H1 (cell line): ENCODE measurements at regions not wholly inside any gene's neighbourhood (a gene's known extent, or its start where the extent isn't known, plus 50 kb on each side); places are given as distances from the start of the nearest gene placed in this dataset.

Experiments
- CTCF ChIA-PET: fragments of 300-600 bp; sonication (Branson Sonifier 250); formaldehyde crosslinking; loops from one replicate; lab custom pipeline; 2021; ENCODE audit not compliant: partially characterized antibody; lab: Charles Lee
- POLR2A ChIA-PET: fragments of 300-600 bp; sonication (Branson Sonifier 250); formaldehyde crosslinking; loops from one replicate; lab custom pipeline; 2021; ENCODE audit warnings: inconsistent platforms; ENCODE audit not compliant: partially characterized antibody; lab: Charles Lee
- DNase-seq, 2 experiments: peaks; one replicate each; pipeline versions ENCODE4 v3.0.0 to v3.0.0-alpha.2; 2010 to 2022; ENCODE audit warnings: low spot score in 2 of 2, low read depth in 1 of 2, mixed read lengths in 1 of 2
- FAIRE-seq: peaks from 2 replicates; lab custom pipeline; 2011; peaks lifted over from hg19 to GRCh38; lab: Jason Lieb, UNC
- H2AFZ ChIP-seq: 2 replicates; pipeline ENCODE4 v1.8.1; 2012; ENCODE audit warnings: low read length, inconsistent platforms
- H2AK5ac ChIP-seq: 2 replicates; pipeline ENCODE4 v1.6.1; 2013; ENCODE audit warnings: low read depth, low read length
- H2BK120ac ChIP-seq: replicated peaks from 2 replicates; pipeline ENCODE3; 2013; ENCODE audit warnings: low read depth, low read length, inconsistent platforms
- H2BK12ac ChIP-seq: 2 replicates; pipeline ENCODE4 v1.6.1; 2013; ENCODE audit warnings: low read depth, low read length
- H2BK15ac ChIP-seq: 2 replicates; pipeline ENCODE4 v1.6.1; 2013; ENCODE audit warnings: low read length
- H2BK20ac ChIP-seq: 2 replicates; pipeline ENCODE4 v1.6.1; 2013; ENCODE audit warnings: low read length
- H2BK5ac ChIP-seq: 2 replicates; pipeline ENCODE4 v1.6.1; 2013; ENCODE audit warnings: low read depth, low read length
- H3K14ac ChIP-seq: 2 replicates; pipeline ENCODE4 v1.6.1; 2013; ENCODE audit warnings: inconsistent platforms; ENCODE audit not compliant: insufficient read length
- H3K18ac ChIP-seq: 2 replicates; pipeline ENCODE4 v1.6.1; 2013; ENCODE audit warnings: low read length; ENCODE audit errors: extremely low read depth
- H3K23ac ChIP-seq: 2 replicates; pipeline ENCODE4 v1.6.1; 2013; ENCODE audit warnings: inconsistent platforms; ENCODE audit not compliant: insufficient read length
- H3K23me2 ChIP-seq: 2 replicates; pipeline ENCODE4 v1.6.1; 2013; ENCODE audit warnings: low read depth, low read length
- H3K27ac ChIP-seq: 2 replicates; pipeline ENCODE4 v1.6.1; 2011; ENCODE audit warnings: low read depth, low read length, inconsistent platforms
- H3K27me3 ChIP-seq, 4 experiments: replicated peaks in 1 of 4; 1 replicate in 1 of 4; 2 replicates in 3 of 4; pipeline versions ENCODE4 v1.6.1 to v1.8.1; 2011 to 2013; ENCODE audit warnings: low read length in 3 of 4, mild to moderate bottlenecking in 3 of 4, inconsistent platforms in 2 of 4, mixed read lengths in 2 of 4, moderate library complexity in 1 of 4; ENCODE audit not compliant: control insufficient read depth in 3 of 4, insufficient read depth in 3 of 4; ENCODE audit errors: extremely low read depth in 1 of 4
- H3K36me3 ChIP-seq, 4 experiments: 2 replicates each; pipeline versions ENCODE4 v1.6.1 to v1.8.1; 2011 to 2013; ENCODE audit warnings: mild to moderate bottlenecking in 4 of 4, low read length in 3 of 4, moderate library complexity in 2 of 4, control low read depth in 1 of 4, inconsistent platforms in 1 of 4; ENCODE audit not compliant: insufficient read depth in 4 of 4, control insufficient read depth in 2 of 4
- H3K4ac ChIP-seq: replicated peaks from 2 replicates; pipeline ENCODE3; 2013; ENCODE audit warnings: low read length, low read depth, mixed read lengths, inconsistent platforms; ENCODE audit not compliant: insufficient read length
- H3K4me1 ChIP-seq, 4 experiments: replicated peaks in 1 of 4; 1 replicate in 1 of 4; 2 replicates in 3 of 4; pipeline versions ENCODE4 v1.6.1 to v1.8.1; 2011 to 2013; ENCODE audit warnings: low read length in 3 of 4, inconsistent platforms in 2 of 4, mixed read lengths in 1 of 4; ENCODE audit not compliant: insufficient read depth in 4 of 4, control insufficient read depth in 3 of 4
- H3K4me2 ChIP-seq, 2 experiments: 2 replicates each; pipeline versions ENCODE4 v1.6.1 to v1.8.1; 2011 to 2013; ENCODE audit warnings: low read depth in 2 of 2, low read length in 2 of 2, control low read depth in 1 of 2, inconsistent platforms in 1 of 2, mild to moderate bottlenecking in 1 of 2; ENCODE audit not compliant: insufficient read depth in 1 of 2
- H3K4me3 ChIP-seq, 4 experiments: fragments of 200-600, 300-600 bp in 1 of 4; sonication (generic), shearing (Covaris generic), sonication (Bioruptor Twin) in 1 of 4; 2 replicates each; pipeline versions ENCODE4 v1.5.1 to v1.8.1; 2011 to 2016; ENCODE audit warnings: low read length in 4 of 4, low read depth in 3 of 4, control low read depth in 2 of 4, inconsistent platforms in 2 of 4, mild to moderate bottlenecking in 2 of 4, mixed read lengths in 1 of 4, moderate library complexity in 1 of 4; ENCODE audit not compliant: insufficient read depth in 2 of 4; ENCODE audit errors: extremely low read depth in 1 of 4
- H3K56ac ChIP-seq: replicated peaks from 2 replicates; pipeline ENCODE3; 2013; ENCODE audit warnings: low read depth, mild to moderate bottlenecking, mixed read lengths, low read length, inconsistent platforms; ENCODE audit not compliant: insufficient read length
- H3K79me1 ChIP-seq: 2 replicates; pipeline ENCODE4 v1.6.1; 2013; ENCODE audit warnings: low read depth, low read length, control low read depth
- H3K79me2 ChIP-seq, 2 experiments: 2 replicates each; pipeline versions ENCODE4 v1.6.1 to v1.8.1; 2012 to 2013; ENCODE audit warnings: low read length in 2 of 2, mild to moderate bottlenecking in 2 of 2, inconsistent platforms in 1 of 2; ENCODE audit not compliant: insufficient read depth in 2 of 2, control insufficient read depth in 1 of 2
- H3K9ac ChIP-seq, 4 experiments: replicated peaks in 1 of 4; 1 replicate in 1 of 4; 2 replicates in 3 of 4; pipeline versions ENCODE4 v1.6.1 to v1.8.1; 2011 to 2013; ENCODE audit warnings: low read depth in 3 of 4, low read length in 3 of 4, control low read depth in 2 of 4, mild to moderate bottlenecking in 2 of 4, moderate library complexity in 2 of 4, inconsistent platforms in 1 of 4; ENCODE audit errors: extremely low read depth in 1 of 4
- H3K9me3 ChIP-seq, 2 experiments: 2 replicates each; pipeline versions ENCODE4 v1.6.1 to v1.8.1; 2012 to 2013; ENCODE audit warnings: mild to moderate bottlenecking in 2 of 2, moderate library complexity in 2 of 2, control low read depth in 1 of 2, inconsistent platforms in 1 of 2, low read depth in 1 of 2, low read length in 1 of 2, mixed read lengths in 1 of 2; ENCODE audit not compliant: insufficient read depth in 2 of 2
- H4K20me1 ChIP-seq, 2 experiments: replicated peaks in 1 of 2; 2 replicates each; pipeline versions ENCODE3 to v1.8.1; 2011 to 2013; ENCODE audit warnings: inconsistent platforms in 2 of 2, low read length in 2 of 2, mild to moderate bottlenecking in 1 of 2; ENCODE audit not compliant: insufficient read depth in 2 of 2, control insufficient read depth in 1 of 2
- H4K5ac ChIP-seq: 2 replicates; pipeline ENCODE4 v1.6.1; 2013; ENCODE audit warnings: low read length, low read depth, mixed read lengths, inconsistent platforms; ENCODE audit not compliant: insufficient read length
- H4K8ac ChIP-seq: 2 replicates; pipeline ENCODE4 v1.8.0; 2013; ENCODE audit warnings: mild to moderate bottlenecking, moderate library complexity, low read length, inconsistent platforms; ENCODE audit not compliant: insufficient read depth; ENCODE audit errors: extremely low read depth
- H4K91ac ChIP-seq: replicated peaks from 2 replicates; pipeline ENCODE3; 2013; ENCODE audit warnings: low read length, mixed read lengths, inconsistent platforms; ENCODE audit not compliant: insufficient read length
- CEBPB ChIP-seq: IDR thresholded peaks from 2 replicates; pipeline ENCODE4 v1.6.1; 2012; ENCODE audit warnings: low read depth, low read length
- CHD2 ChIP-seq: IDR thresholded peaks from 2 replicates; pipeline ENCODE4 v1.6.1; 2012; ENCODE audit warnings: low read length, improper control_type of control experiment
- CREB1 ChIP-seq: IDR thresholded peaks from 2 replicates; pipeline ENCODE4 v1.6.1; 2012; ENCODE audit warnings: inconsistent platforms
- EP300 ChIP-seq, 2 experiments: IDR thresholded peaks; 1 replicate in 1 of 2; 2 replicates in 1 of 2; pipeline ENCODE4 v1.6.1; 2011 to 2012; ENCODE audit warnings: low read depth in 2 of 2, low read length in 2 of 2, mild to moderate bottlenecking in 2 of 2, borderline replicate concordance in 1 of 2, inconsistent platforms in 1 of 2, moderate library complexity in 1 of 2
- FOSL1 ChIP-seq: IDR thresholded peaks from 2 replicates; pipeline ENCODE4 v1.6.1; 2011; ENCODE audit warnings: mild to moderate bottlenecking, low read depth, low read length, moderate library complexity; ENCODE audit not compliant: insufficient read depth
- GTF2F1 ChIP-seq: IDR thresholded peaks from 2 replicates; pipeline ENCODE4 v1.6.1; 2012; ENCODE audit warnings: low read depth, low read length, improper control_type of control experiment, borderline replicate concordance
- POLR2A ChIP-seq, 2 experiments: IDR thresholded peaks; 1 replicate in 1 of 2; 2 replicates in 1 of 2; pipeline ENCODE4 v1.6.1; 2011; ENCODE audit warnings: low read depth in 2 of 2, low read length in 2 of 2, mild to moderate bottlenecking in 2 of 2; ENCODE audit errors: control extremely low read depth in 1 of 2
- SP4 ChIP-seq: IDR thresholded peaks from 2 replicates; pipeline ENCODE4 v1.6.1; 2012; ENCODE audit warnings: low read length, inconsistent platforms
- TEAD4 ChIP-seq: IDR thresholded peaks from 2 replicates; pipeline ENCODE4 v1.6.1; 2012; ENCODE audit warnings: low read depth, low read length, inconsistent platforms, mixed read lengths
- YY1 ChIP-seq: IDR thresholded peaks from 2 replicates; pipeline ENCODE4 v1.6.1; 2011; ENCODE audit warnings: low read depth, mild to moderate bottlenecking, low read length
- WGBS, 2 experiments: shearing (Covaris generic) in 1 of 2; methylation state at CpG; one replicate each; pipeline versions ENCODE4 v1.1.6 to v1.1.7; 2013 to 2015; ENCODE audit warnings: low lambda C conversion rate in 2 of 2, mixed read lengths in 2 of 2, inconsistent platforms in 1 of 2, low coverage in 1 of 2, missing lambda C conversion rate in 1 of 2; ENCODE audit not compliant: insufficient replicate concordance in 2 of 2, insufficient coverage in 1 of 2, insufficient read length in 1 of 2; ENCODE audit errors: extremely low coverage in 1 of 2, missing lambda C conversion rate in 1 of 2; 5-methylcytosine and 5-hydroxymethylcytosine counted together
- TF ChIP-seq, protein P1 (sequence below): IDR thresholded peaks from 2 replicates; pipeline ENCODE4 v1.6.1; 2011; ENCODE audit warnings: low read length, improper control_type of control experiment

DNA sequence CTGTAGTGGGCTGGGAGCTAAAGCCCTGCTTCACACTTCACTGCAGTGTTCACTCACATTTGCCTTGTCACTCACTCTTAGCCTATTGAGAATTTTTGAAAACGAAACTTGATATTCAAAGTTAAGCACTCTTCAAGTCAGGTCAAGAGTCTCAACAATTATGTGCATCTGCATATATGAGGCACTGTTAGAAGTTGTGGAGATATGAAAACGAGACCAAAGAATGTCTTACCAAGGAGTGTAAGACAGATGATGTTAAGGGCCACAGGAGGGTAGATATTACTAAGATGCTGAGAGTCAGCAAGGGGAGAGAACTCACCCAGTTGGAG is 64.7 kb upstream of the GJA8 start:
- Histone ChIP-seq H2BK120ac (peak overlapping the region; percentile 68), H3K4ac (peak overlapping the region; percentile 5), H3K14ac (no peak overlapping the region), H2BK12ac (peak overlapping the region; percentile 94), H3K23me2 (no peaks in the 10 kb centered on the region; the same call in 1 of the 2 replicates), H3K23ac (no peak overlapping the region), H3K36me3 (no peaks in the 10 kb centered on the region), H4K20me1 (no peaks in the 10 kb centered on the region), H3K4me2 (peak overlapping the region; percentile 51 to 56; a peak in 3 of 4 replicates), H3K27me3 (peaks cover 0 to 2% (median 0%) of the 10 kb centered on the region in 4 experiments; a peak in 1 of 7 replicates), H4K91ac (peak overlapping the region; percentile 22), H2BK20ac (peak overlapping the region; percentile 98), H3K4me3 (peak overlapping the region in 1 of 4 experiments; percentile 20; a peak in 1 of 8 replicates), H3K4me1 (peaks cover 12 to 37% (median 28%) of the 10 kb centered on the region in 4 experiments), H3K27ac (no peak overlapping the region; the same call in 1 of the 2 replicates), H3K79me1 (no peaks in the 10 kb centered on the region), H3K56ac (no peak overlapping the region), H3K9me3 (no peaks in the 10 kb centered on the region), H2BK5ac (peak overlapping the region; percentile 86; the same call in 1 of the 2 replicates), H3K79me2 (no peaks in the 10 kb centered on the region), H4K8ac (no peak overlapping the region), H2AFZ (no peak overlapping the region), H4K5ac (no peak overlapping the region), H2BK15ac (peak overlapping the region; percentile 48; the same call in 1 of the 2 replicates), H3K9ac (no peak overlapping the region), H2AK5ac (peak overlapping the region; percentile 94), H3K18ac (peak overlapping the region; percentile 95)
- POLR2A ChIA-PET, result interaction anchor here (1.0 to 2.6 kb wide), 3 partner anchors 10 to 17 kb away, joined by 3 to 23 read pairs (median 7); no protein-coding TSS in a partner anchor
- FAIRE-seq (no peak), DNase-seq (no peak)
- 76% methylated on average over 2 of the region's 2 CpGs; no CpG with 5 or more reads in 1 of the 2 experiments for WGBS, 2 experiments
- CTCF ChIA-PET, result interaction anchor here (1.4 to 1.9 kb wide), 2 partner anchors 15 to 55 kb away, joined by 4 to 5 read pairs; no protein-coding TSS in a partner anchor
- TF ChIP-seq GTF2F1 (no peak), FOSL1 (no peak), EP300 (IDR thresholded peaks at IDR 0.05; ENCODE audit: borderline replicate concordance in 1 of 2, low read depth in 2 of 2, low read length in 2 of 2) (no peak), TEAD4 (no peak), POLR2A (IDR thresholded peaks at IDR 0.05; ENCODE audit: control extremely low read depth in 1 of 2, low read depth in 2 of 2, low read length in 2 of 2) (no peak), CREB1 (no peak), CEBPB (no peak), CHD2 (no peak), YY1 (no peak), SP4 (no peak)
- TF ChIP-seq, protein P1, sequence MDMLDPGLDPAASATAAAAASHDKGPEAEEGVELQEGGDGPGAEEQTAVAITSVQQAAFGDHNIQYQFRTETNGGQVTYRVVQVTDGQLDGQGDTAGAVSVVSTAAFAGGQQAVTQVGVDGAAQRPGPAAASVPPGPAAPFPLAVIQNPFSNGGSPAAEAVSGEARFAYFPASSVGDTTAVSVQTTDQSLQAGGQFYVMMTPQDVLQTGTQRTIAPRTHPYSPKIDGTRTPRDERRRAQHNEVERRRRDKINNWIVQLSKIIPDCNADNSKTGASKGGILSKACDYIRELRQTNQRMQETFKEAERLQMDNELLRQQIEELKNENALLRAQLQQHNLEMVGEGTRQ, result no peak
